GM21737 (cell line): ENCODE measurements at regions not wholly inside any gene's neighbourhood (a gene's known extent, or its start where the extent isn't known, plus 50 kb on each side); places are given as distances from the start of the nearest gene placed in this dataset.
"Not testable (repeated sequence)": the region's sequence is repeated elsewhere in the genome, so short reads cannot be mapped to it uniquely, and the experiment has no call there.

ENCODE experiments used
- ATAC-seq: cut with Tn5 transposase; IDR thresholded peaks from one replicate; pipeline ENCODE4 v1.9.1; 2021; ENCODE audit warnings: mild to moderate bottlenecking, moderate library complexity; ENCODE audit not compliant: unreplicated experiment

GRCh38 chr5:155753943-155754581 lies 572.9 kb upstream of the SGCD start:
- ATAC-seq: no peak

- no peak for ATAC-seq
Observed at GRCh38 chr5:155759252-155759651, 567.7 kb upstream of the SGCD start.

GRCh38 chr5:155759984-155760383 lies 567.0 kb upstream of the SGCD start:
- ATAC-seq: no peak

GRCh38 chr5:155761502-155761901 lies 565.5 kb upstream of the SGCD start:
- ATAC-seq: no peak

- ATAC-seq: no peak
Observed at GRCh38 chr5:155765715-155766114, 561.2 kb upstream of the SGCD start.

- ATAC-seq: no peak
Observed at GRCh38 chr5:155767470-155767869, 559.5 kb upstream of the SGCD start.

GRCh38 chr5:155768332-155768731 lies 558.6 kb upstream of the SGCD start:
- ATAC-seq: no peak

- ATAC-seq: no peak
Observed at GRCh38 chr5:155772009-155772662, 554.8 kb upstream of the SGCD start.

GRCh38 chr5:155773680-155774079 lies 553.3 kb upstream of the SGCD start:
- ATAC-seq: no peak

GRCh38 chr5:155780260-155780659 lies 546.7 kb upstream of the SGCD start:
- ATAC-seq: no peak

- no peak for ATAC-seq
Observed at GRCh38 chr5:155783246-155783645, 543.7 kb upstream of the SGCD start.

- ATAC-seq: no peak
Observed at GRCh38 chr5:155783791-155784190, 543.2 kb upstream of the SGCD start.

- no peak for ATAC-seq
Observed at GRCh38 chr5:155786108-155786507, 540.9 kb upstream of the SGCD start.

- no peak for ATAC-seq
Observed at GRCh38 chr5:155792873-155793272, 534.1 kb upstream of the SGCD start.

- ATAC-seq: no peak
Observed at GRCh38 chr5:155794795-155795194, 532.2 kb upstream of the SGCD start.

- no peak for ATAC-seq
Observed at GRCh38 chr5:155799308-155799707, 527.7 kb upstream of the SGCD start.

- ATAC-seq: no peak
Observed at GRCh38 chr5:155807884-155808576, 518.9 kb upstream of the SGCD start.

GRCh38 chr5:155815248-155815647 lies 511.7 kb upstream of the SGCD start:
- no peak for ATAC-seq

- no peak for ATAC-seq
Observed at GRCh38 chr5:155822177-155822576, 504.8 kb upstream of the SGCD start.

GRCh38 chr5:155826611-155827507 lies 500.1 kb upstream of the SGCD start:
- ATAC-seq: no peak

GRCh38 chr5:155827508-155827815 lies 499.5 kb upstream of the SGCD start:
- ATAC-seq: not testable (repeated sequence)
